Uterus (tissue), 3 donors: ENCODE measurements at regions not wholly inside any gene's neighbourhood (a gene's known extent, or its start where the extent isn't known, plus 50 kb on each side); places are given as distances from the start of the nearest gene placed in this dataset.

ENCODE experiments used
- DNase-seq, 2 donors: peaks; one replicate each; pipeline ENCODE4 v3.0.0-alpha.2; 2019 to 2020
- H3K27ac ChIP-seq, 2 donors: fragments of 200-600 bp; sonication (generic); 1 replicate in 1 of 2; 2 replicates in 1 of 2; pipeline ENCODE4 v1.5.1; 2016 to 2018
- H3K27me3 ChIP-seq, 2 donors: fragments of 200-600 bp; sonication (generic); one replicate each; pipeline ENCODE4 v1.5.1; 2018 to 2019; ENCODE audit warnings: control low read depth in 1 of 2
- H3K36me3 ChIP-seq, 2 donors: fragments of 200-600 bp; sonication (generic); one replicate each; pipeline ENCODE4 v1.5.1; 2019; ENCODE audit warnings: control low read depth in 1 of 2
- H3K4me1 ChIP-seq, 2 donors: fragments of 200-600 bp; sonication (generic); one replicate each; pipeline ENCODE4 v1.5.1; 2018 to 2019; ENCODE audit warnings: control low read depth in 1 of 2
- H3K4me3 ChIP-seq, 2 donors: fragments of 200-600 bp; sonication (generic); 1 replicate in 1 of 2; 2 replicates in 1 of 2; pipeline ENCODE4 v1.5.1; 2018 to 2019; ENCODE audit warnings: mild to moderate bottlenecking in 1 of 2
- H3K9me3 ChIP-seq, 2 donors: fragments of 200-600 bp; sonication (generic); one replicate each; pipeline ENCODE4 v1.5.1; 2019; ENCODE audit warnings: control low read depth in 1 of 2
- CTCF ChIP-seq, 4 experiments: fragments of 200-600 bp in 2 of 4; fragments of 450-650 bp in 2 of 4; sonication (generic) in 2 of 4; IDR thresholded peaks; one replicate each; pipeline ENCODE4 v1.5.1; 2016 to 2019; ENCODE audit warnings: antibody characterized with exemption in 4 of 4, mild to moderate bottlenecking in 2 of 4, moderate library complexity in 1 of 4
- POLR2A ChIP-seq, 2 donors: fragments of 450-650 bp; IDR thresholded peaks; one replicate each; pipeline ENCODE4 v1.6.1; 2016; ENCODE audit warnings: antibody characterized with exemption in 2 of 2, mild to moderate bottlenecking in 1 of 2, moderate library complexity in 1 of 2
- intact Hi-C: fragments of 100-400 bp; cut with DNase I; formaldehyde crosslinking; loops from one replicate; pipeline ENCODE4 v1.15.1; 2023; ENCODE audit warnings: low total_unique reads
- donor health status: DM: yes; HTN: yes; CAD: no.

GRCh38 chr11:11169715-11170351, 183.2 kb downstream of the CSNK2A3 start:
- Histone ChIP-seq H3K27ac (peak overlapping the region in 1 of 2 donors; percentile 83), H3K4me3 (no peak overlapping the region), H3K9me3 (no peaks in the 10 kb centered on the region), H3K4me1 (no peaks in the 10 kb centered on the region), H3K36me3 (no peaks in the 10 kb centered on the region), H3K27me3 (no peaks in the 10 kb centered on the region)
- intact Hi-C loops = no loop called here
- TF ChIP-seq CTCF (IDR thresholded peaks at IDR 0.05) = no peak
- no peak for TF ChIP-seq POLR2A (IDR thresholded peaks at IDR 0.05)
- no peak for DNase-seq

- no peak for DNase-seq
- H3K9me3 ChIP-seq = no peaks in the 10 kb centered on the region
- peak overlapping the region; percentile 12 to 83 for H3K27ac ChIP-seq
- no peaks in the 10 kb centered on the region for H3K27me3 ChIP-seq
- no peaks in the 10 kb centered on the region for H3K36me3 ChIP-seq
- peaks cover 0 to 2% of the 10 kb centered on the region in 2 donors for H3K4me1 ChIP-seq
- TF ChIP-seq CTCF (IDR thresholded peaks at IDR 0.05) (no peak), POLR2A (IDR thresholded peaks at IDR 0.05) (no peak)
- H3K4me3 ChIP-seq = no peak overlapping the region
- intact Hi-C loops = no loop called here
These were observed 185.2 kb downstream of the CSNK2A3 start for GRCh38 chr11:11167806-11168205.

DNA sequence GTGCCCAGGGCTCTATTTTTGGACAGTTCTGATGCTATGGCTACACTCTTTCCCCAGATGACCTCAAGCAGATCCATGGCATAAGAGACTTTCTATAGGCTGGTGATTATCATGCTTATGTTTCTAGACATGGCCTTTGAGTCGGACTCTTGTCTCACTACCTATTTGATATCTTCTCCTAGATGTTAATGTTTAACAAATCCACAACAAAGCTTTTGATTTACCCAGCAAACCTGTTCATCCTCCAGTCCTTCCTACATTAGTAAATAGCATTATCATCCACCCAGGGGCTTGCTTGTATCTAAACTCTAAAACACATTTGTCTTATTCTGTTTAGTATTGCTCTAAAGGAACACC, 188.7 kb downstream of the CSNK2A3 start:
- DNase-seq = no peak
- H3K36me3 ChIP-seq = no peaks in the 10 kb centered on the region
- intact Hi-C loops = no loop called here
- H3K4me1 ChIP-seq = peaks cover 0 to 7% of the 10 kb centered on the region in 2 donors
- H3K27ac ChIP-seq = peak overlapping the region; percentile 43 to 73
- H3K4me3 ChIP-seq = no peak overlapping the region
- H3K27me3 ChIP-seq = no peaks in the 10 kb centered on the region
- H3K9me3 ChIP-seq = no peaks in the 10 kb centered on the region
- TF ChIP-seq POLR2A (IDR thresholded peaks at IDR 0.05) (no peak), CTCF (IDR thresholded peaks at IDR 0.05) (no peak)

DNA sequence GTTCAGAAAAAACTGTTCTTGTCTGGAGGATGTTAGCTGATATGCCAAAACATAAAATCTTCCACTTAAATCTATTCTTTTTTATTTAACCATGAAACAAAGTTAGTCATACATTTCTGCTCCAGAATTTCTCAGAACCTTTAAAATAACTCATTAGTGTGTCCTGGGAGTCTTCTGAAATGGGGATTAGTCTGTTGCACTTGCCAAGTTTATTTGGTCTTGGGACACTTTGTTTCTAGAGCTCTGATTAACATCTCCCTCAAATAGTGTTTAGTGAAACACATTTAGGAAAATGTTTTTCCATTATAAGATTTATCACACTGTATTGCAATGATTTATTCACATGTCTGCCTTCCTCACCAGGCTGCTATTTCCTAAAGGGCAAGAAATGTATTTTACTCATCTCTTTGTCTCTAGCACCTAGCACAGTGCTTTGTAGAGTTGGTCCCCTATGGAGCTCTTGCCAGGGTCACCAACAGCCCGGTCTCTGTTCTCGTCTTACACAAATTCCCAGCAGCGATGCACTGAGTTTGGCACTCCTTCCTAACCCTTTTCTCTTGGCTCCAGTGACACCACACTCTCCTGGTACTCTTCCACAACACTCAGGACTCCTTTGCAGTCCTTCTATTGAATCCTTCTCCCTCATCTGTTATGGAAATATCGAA, 189.2 kb downstream of the CSNK2A3 start:
- Histone ChIP-seq H3K27ac (peak overlapping the region; percentile 73 to 74), H3K27me3 (no peaks in the 10 kb centered on the region)
- intact Hi-C loops = no loop called here

More for the DNA sequence above, 189.2 kb downstream of the CSNK2A3 start:
- Histone ChIP-seq H3K36me3 (no peaks in the 10 kb centered on the region), H3K4me1 (peaks cover 0 to 7% of the 10 kb centered on the region in 2 donors), H3K9me3 (no peaks in the 10 kb centered on the region), H3K4me3 (no peak overlapping the region)
- DNase-seq = no peak
- no peak for TF ChIP-seq POLR2A (IDR thresholded peaks at IDR 0.05)
- no peak for TF ChIP-seq CTCF (IDR thresholded peaks at IDR 0.05)
